ENCODE measurements at regions not wholly inside any gene's neighbourhood (a gene's known extent, or its start where the extent isn't known, plus 50 kb on each side); places are given as distances from the start of the nearest gene placed in this dataset.

DNA sequence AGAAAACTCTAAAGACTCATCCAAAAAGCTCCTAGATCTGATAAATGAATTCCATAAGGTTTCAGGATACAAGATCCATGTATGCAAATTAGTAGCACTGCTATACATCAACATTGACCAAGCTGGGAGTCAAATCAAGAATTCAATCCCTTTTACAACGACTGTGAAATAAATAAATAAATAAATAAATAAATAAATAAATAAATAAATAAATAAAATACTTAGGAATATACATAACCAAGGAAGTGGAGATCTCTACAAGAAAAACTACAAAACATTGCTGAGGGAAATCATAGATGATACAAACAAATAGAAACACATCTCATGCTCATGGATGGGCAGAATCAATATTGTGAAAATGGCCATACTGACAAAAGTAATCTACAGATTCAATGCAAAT is 132.0 kb upstream of the NRSN1 start:
- H4K8ac ChIP-seq (replicated peaks; ENCODE audit: insufficient read length, low read depth, low read length): no peak overlapping the region
- WGBS (ENCODE audit: extremely low coverage, insufficient read length, low lambda C conversion rate): no CpG with 5 or more reads among the region's 1 CpG

More for the DNA sequence above, 132.0 kb upstream of the NRSN1 start:
- Histone ChIP-seq H4K5ac (ENCODE audit: insufficient read length, low read depth, low read length) (no peak overlapping the region), H3K4me2 (ENCODE audit: insufficient read depth, insufficient read length, low read length) (no peak overlapping the region), H4K91ac (ENCODE audit: insufficient read length, low read depth, low read length) (no peak overlapping the region), H3K9me3 (ENCODE audit: control insufficient read depth, low read depth, low read length) (no peaks in the 10 kb centered on the region), H2BK20ac (ENCODE audit: low read depth, low read length, poor library complexity, severe bottlenecking) (no peak overlapping the region), H3K18ac (ENCODE audit: insufficient read length, low read depth, low read length) (no peak overlapping the region), H3K27me3 (ENCODE audit: insufficient read depth, low read length) (no peaks in the 10 kb centered on the region), H3K79me1 (ENCODE audit: insufficient read depth, low read depth, low read length, poor library complexity, severe bottlenecking) (no peaks in the 10 kb centered on the region), H2AFZ (ENCODE audit: low read length) (no peak overlapping the region), H3K23ac (ENCODE audit: insufficient read length, low read depth, low read length) (no peak overlapping the region), H2BK15ac (ENCODE audit: low read depth, low read length) (no peak overlapping the region), H3K56ac (ENCODE audit: insufficient read length, low read depth, low read length) (no peak overlapping the region), H3K4me1 (ENCODE audit: insufficient read depth, low read length) (no peaks in the 10 kb centered on the region), H3T11ph (ENCODE audit: low read length) (no peak overlapping the region), H4K20me1 (ENCODE audit: control insufficient read depth, insufficient read depth, insufficient read length) (no peaks in the 10 kb centered on the region), H3K4ac (ENCODE audit: low read depth, low read length) (no peak overlapping the region), H2BK120ac (ENCODE audit: low read depth, low read length, poor library complexity, severe bottlenecking) (no peak overlapping the region), H3K14ac (ENCODE audit: insufficient read depth, low read length) (no peak overlapping the region), H3K23me2 (ENCODE audit: insufficient read length, low read depth, low read length, poor library complexity, severe bottlenecking) (no peaks in the 10 kb centered on the region), H2BK5ac (ENCODE audit: insufficient read length, low read length) (no peak overlapping the region), H2AK5ac (ENCODE audit: insufficient read length, low read length) (no peak overlapping the region), H3K9ac (ENCODE audit: extremely low read depth, insufficient read length, low read length) (no peak overlapping the region), H3K79me2 (ENCODE audit: insufficient read depth, low read length) (no peaks in the 10 kb centered on the region), H3K27ac (ENCODE audit: insufficient read length, low read depth, low read length) (no peak overlapping the region), H2BK12ac (ENCODE audit: insufficient read length, low read depth, low read length) (no peak overlapping the region)
- no peaks in the 10 kb centered on the region for H3K27me3 Mint-ChIP-seq (ENCODE audit: low read depth)
- no peak for DNase-seq
- H3K36me3 Mint-ChIP-seq (ENCODE audit: insufficient read depth in 1 of 3, low read depth in 3 of 3): peaks cover 0 to 6% (median 4%) of the 10 kb centered on the region in 3 experiments; a peak in 3 of 7 replicates
- peaks cover 8 to 11% of the 10 kb centered on the region in 2 experiments for H3K9me3 Mint-ChIP-seq
- H3K27ac Mint-ChIP-seq: no peak overlapping the region
- H3K4me1 Mint-ChIP-seq: no peaks in the 10 kb centered on the region
- no peak overlapping the region for H3K4me3 Mint-ChIP-seq
- TF ChIP-seq, protein P1, sequence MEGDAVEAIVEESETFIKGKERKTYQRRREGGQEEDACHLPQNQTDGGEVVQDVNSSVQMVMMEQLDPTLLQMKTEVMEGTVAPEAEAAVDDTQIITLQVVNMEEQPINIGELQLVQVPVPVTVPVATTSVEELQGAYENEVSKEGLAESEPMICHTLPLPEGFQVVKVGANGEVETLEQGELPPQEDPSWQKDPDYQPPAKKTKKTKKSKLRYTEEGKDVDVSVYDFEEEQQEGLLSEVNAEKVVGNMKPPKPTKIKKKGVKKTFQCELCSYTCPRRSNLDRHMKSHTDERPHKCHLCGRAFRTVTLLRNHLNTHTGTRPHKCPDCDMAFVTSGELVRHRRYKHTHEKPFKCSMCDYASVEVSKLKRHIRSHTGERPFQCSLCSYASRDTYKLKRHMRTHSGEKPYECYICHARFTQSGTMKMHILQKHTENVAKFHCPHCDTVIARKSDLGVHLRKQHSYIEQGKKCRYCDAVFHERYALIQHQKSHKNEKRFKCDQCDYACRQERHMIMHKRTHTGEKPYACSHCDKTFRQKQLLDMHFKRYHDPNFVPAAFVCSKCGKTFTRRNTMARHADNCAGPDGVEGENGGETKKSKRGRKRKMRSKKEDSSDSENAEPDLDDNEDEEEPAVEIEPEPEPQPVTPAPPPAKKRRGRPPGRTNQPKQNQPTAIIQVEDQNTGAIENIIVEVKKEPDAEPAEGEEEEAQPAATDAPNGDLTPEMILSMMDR (conservative IDR thresholded peaks at IDR 0.05): no peak
